Peyer's patch (tissue), 4 donors: ENCODE measurements at regions not wholly inside any gene's neighbourhood (a gene's known extent, or its start where the extent isn't known, plus 50 kb on each side); places are given as distances from the start of the nearest gene placed in this dataset.

Experiments used
- DNase-seq, 3 donors: peaks; one replicate each; pipeline ENCODE4 v3.0.0-alpha.2; 2017 to 2019
- H3K27ac ChIP-seq, 4 donors: fragments of 200-600 bp; sonication (generic); one replicate each; pipeline ENCODE4 v1.5.1; 2016 to 2019
- H3K27me3 ChIP-seq, 2 donors: fragments of 200-600 bp; sonication (generic); one replicate each; pipeline ENCODE4 v1.5.1; 2019
- H3K36me3 ChIP-seq, 3 donors: fragments of 200-600 bp; sonication (generic); one replicate each; pipeline ENCODE4 v1.5.1; 2016 to 2019
- H3K4me1 ChIP-seq, 4 donors: fragments of 200-600 bp; sonication (generic); one replicate each; pipeline ENCODE4 v1.5.1; 2016 to 2019
- H3K4me3 ChIP-seq, 4 donors: fragments of 200-600 bp; sonication (generic); 1 replicate in 3 of 4; 2 replicates in 1 of 4; pipeline ENCODE4 v1.5.1; 2016 to 2019; ENCODE audit warnings: mild to moderate bottlenecking in 1 of 4
- H3K9me3 ChIP-seq, 4 donors: fragments of 200-600 bp; sonication (generic); one replicate each; pipeline ENCODE4 v1.5.1; 2016 to 2019; ENCODE audit warnings: mild to moderate bottlenecking in 1 of 4
- POLR2A ChIP-seq, 2 donors: fragments of 450-650 bp; IDR thresholded peaks; one replicate each; pipeline ENCODE4 v1.5.1; 2017; ENCODE audit warnings: antibody characterized with exemption in 2 of 2, mild to moderate bottlenecking in 2 of 2, moderate library complexity in 2 of 2
- TF ChIP-seq, protein P1 (sequence below), 6 experiments: fragments of 450-650 bp in 4 of 6; fragments of 200-600 bp in 2 of 6; sonication (generic) in 1 of 6; IDR thresholded peaks; one replicate each; pipeline ENCODE4 v1.5.1; 2017 to 2019; ENCODE audit warnings: antibody characterized with exemption in 6 of 6, mild to moderate bottlenecking in 3 of 6, moderate library complexity in 1 of 6

DNA sequence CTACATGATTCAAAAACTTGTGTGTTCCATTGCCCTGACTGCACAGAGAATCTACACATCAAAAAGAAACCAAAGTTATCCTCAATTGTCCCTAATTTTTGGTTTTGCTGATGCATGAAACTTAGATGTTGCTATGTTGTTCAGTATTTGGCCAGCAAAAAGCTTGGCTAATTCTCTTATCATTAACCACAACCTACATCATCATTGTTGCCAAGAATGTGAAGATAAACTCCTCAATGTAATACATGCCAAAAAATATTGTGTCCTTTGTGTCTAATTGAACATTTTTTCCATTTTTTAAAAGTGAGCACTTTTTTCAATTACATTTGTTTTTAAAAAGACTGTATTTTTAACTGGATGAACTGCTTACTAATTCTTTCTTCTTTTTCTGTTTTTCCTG lies 268.0 kb upstream of the SEMA3D start:
- no peaks in the 10 kb centered on the region for H3K27me3 ChIP-seq
- no peak for DNase-seq
- TF ChIP-seq, protein P1, sequence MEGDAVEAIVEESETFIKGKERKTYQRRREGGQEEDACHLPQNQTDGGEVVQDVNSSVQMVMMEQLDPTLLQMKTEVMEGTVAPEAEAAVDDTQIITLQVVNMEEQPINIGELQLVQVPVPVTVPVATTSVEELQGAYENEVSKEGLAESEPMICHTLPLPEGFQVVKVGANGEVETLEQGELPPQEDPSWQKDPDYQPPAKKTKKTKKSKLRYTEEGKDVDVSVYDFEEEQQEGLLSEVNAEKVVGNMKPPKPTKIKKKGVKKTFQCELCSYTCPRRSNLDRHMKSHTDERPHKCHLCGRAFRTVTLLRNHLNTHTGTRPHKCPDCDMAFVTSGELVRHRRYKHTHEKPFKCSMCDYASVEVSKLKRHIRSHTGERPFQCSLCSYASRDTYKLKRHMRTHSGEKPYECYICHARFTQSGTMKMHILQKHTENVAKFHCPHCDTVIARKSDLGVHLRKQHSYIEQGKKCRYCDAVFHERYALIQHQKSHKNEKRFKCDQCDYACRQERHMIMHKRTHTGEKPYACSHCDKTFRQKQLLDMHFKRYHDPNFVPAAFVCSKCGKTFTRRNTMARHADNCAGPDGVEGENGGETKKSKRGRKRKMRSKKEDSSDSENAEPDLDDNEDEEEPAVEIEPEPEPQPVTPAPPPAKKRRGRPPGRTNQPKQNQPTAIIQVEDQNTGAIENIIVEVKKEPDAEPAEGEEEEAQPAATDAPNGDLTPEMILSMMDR (IDR thresholded peaks at IDR 0.05): no peak
- TF ChIP-seq POLR2A (IDR thresholded peaks at IDR 0.05): no peak
- no peaks in the 10 kb centered on the region for H3K9me3 ChIP-seq
- H3K4me3 ChIP-seq: no peak overlapping the region
- no peaks in the 10 kb centered on the region for H3K4me1 ChIP-seq
- H3K36me3 ChIP-seq: no peaks in the 10 kb centered on the region
- H3K27ac ChIP-seq: no peak overlapping the region

DNA sequence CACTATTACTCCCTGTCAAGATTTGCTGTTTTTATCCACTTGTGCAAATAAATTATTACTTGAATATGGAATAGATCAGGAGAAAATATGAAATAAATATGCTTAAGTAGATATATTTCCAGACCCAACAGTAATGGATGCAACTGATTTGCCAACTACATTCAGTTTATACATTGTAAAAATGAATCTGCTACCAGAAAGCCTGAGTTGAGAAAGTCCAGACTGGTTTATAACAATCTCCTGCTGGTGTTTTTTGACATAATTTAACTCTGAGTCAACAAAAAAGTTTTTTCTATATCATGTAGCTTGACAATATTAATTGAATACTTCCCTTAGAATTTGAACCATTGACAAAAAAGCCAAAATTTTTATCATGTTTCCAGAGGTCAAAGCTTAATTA lies 265.8 kb upstream of the SEMA3D start:
- DNase-seq: no peak
- H3K36me3 ChIP-seq: no peaks in the 10 kb centered on the region
- H3K4me1 ChIP-seq: no peaks in the 10 kb centered on the region
- no peak overlapping the region for H3K27ac ChIP-seq
- no peak for TF ChIP-seq POLR2A (IDR thresholded peaks at IDR 0.05)
- TF ChIP-seq, protein P1 (IDR thresholded peaks at IDR 0.05): no peak
- no peaks in the 10 kb centered on the region for H3K9me3 ChIP-seq
- H3K27me3 ChIP-seq: no peaks in the 10 kb centered on the region
- H3K4me3 ChIP-seq: no peak overlapping the region

GRCh38 chr7:85449478-85449877 lies 262.6 kb upstream of the SEMA3D start:
- DNase-seq: no peak
- H3K4me3 ChIP-seq: no peak overlapping the region
- H3K27ac ChIP-seq: no peak overlapping the region
- TF ChIP-seq, protein P1 (IDR thresholded peaks at IDR 0.05): no peak
- TF ChIP-seq POLR2A (IDR thresholded peaks at IDR 0.05): no peak
- H3K4me1 ChIP-seq: no peaks in the 10 kb centered on the region
- no peaks in the 10 kb centered on the region for H3K9me3 ChIP-seq
- H3K27me3 ChIP-seq: no peaks in the 10 kb centered on the region
- H3K36me3 ChIP-seq: no peaks in the 10 kb centered on the region

DNA sequence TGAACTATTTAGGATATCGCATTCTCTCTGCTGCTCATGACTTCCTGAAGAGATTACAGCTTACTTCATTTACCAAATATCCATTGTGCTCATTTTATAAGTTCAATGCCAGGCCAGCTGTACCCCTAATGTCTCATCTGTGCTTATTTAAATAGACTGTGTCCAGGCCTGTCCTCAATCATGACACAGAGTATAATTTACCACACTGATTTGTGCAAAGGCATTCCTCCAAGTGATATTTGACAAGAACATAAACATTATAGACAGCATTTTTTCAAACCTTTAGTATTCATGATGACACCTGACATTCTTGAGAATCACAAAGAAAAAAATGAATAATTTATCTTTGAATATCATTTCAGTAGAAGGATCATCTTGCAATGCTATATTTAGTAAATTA lies 260.1 kb upstream of the SEMA3D start:
- H3K27ac ChIP-seq: no peak overlapping the region
- TF ChIP-seq POLR2A (IDR thresholded peaks at IDR 0.05): no peak
- TF ChIP-seq, protein P1 (IDR thresholded peaks at IDR 0.05): no peak
- H3K27me3 ChIP-seq: no peaks in the 10 kb centered on the region
- H3K36me3 ChIP-seq: no peaks in the 10 kb centered on the region
- no peaks in the 10 kb centered on the region for H3K9me3 ChIP-seq
- no peaks in the 10 kb centered on the region for H3K4me1 ChIP-seq
- H3K4me3 ChIP-seq: no peak overlapping the region
- DNase-seq: no peak

DNA sequence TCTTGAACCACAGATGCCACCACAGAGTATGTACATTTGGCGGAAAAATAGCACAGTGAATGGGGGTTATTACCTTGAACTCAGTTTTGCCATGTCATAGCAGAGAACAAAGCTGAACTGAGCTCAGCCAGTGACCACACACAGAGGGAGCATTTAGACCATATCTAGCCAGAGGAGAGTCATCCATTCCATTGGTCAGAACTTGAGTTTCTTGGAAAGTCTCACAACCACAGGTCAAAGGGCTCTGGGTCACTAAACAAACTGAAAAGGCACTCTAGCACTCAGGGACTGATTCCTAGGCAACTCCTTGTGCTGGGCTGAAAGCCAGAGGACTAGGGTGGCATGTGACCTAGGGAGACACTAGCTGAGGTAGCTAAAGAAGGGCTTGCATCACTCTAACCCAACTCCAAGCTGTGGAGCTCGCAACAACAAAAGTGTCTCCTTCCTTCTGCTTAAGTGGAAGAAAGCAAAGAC lies 239.7 kb upstream of the SEMA3D start:
- Histone ChIP-seq H3K9me3 (no peaks in the 10 kb centered on the region), H3K4me1 (no peaks in the 10 kb centered on the region), H3K4me3 (no peak overlapping the region), H3K36me3 (no peaks in the 10 kb centered on the region), H3K27me3 (no peaks in the 10 kb centered on the region), H3K27ac (no peak overlapping the region)
- TF ChIP-seq, protein P1 (IDR thresholded peaks at IDR 0.05): no peak
- no peak for TF ChIP-seq POLR2A (IDR thresholded peaks at IDR 0.05)
- DNase-seq: no peak

- no peaks in the 10 kb centered on the region for H3K27me3 ChIP-seq
- no peaks in the 10 kb centered on the region for H3K9me3 ChIP-seq
- H3K4me3 ChIP-seq: no peak overlapping the region
- DNase-seq: no peak
- H3K4me1 ChIP-seq: no peaks in the 10 kb centered on the region
- TF ChIP-seq, protein P1 (IDR thresholded peaks at IDR 0.05): no peak
- TF ChIP-seq POLR2A (IDR thresholded peaks at IDR 0.05): no peak
- no peaks in the 10 kb centered on the region for H3K36me3 ChIP-seq
- no peak overlapping the region for H3K27ac ChIP-seq
Observed at GRCh38 chr7:85424298-85424697, 237.4 kb upstream of the SEMA3D start.
